Gastroesophageal sphincter (tissue), 4 donors: ENCODE measurements at regions not wholly inside any gene's neighbourhood (a gene's known extent, or its start where the extent isn't known, plus 50 kb on each side); places are given as distances from the start of the nearest gene placed in this dataset.

Experiments used
- ATAC-seq: fragments of 150-250 bp; one replicate; pipeline ENCODE4 v1.9.1; 2016; ENCODE audit warnings: mild to moderate bottlenecking, moderate library complexity
- H3K27ac ChIP-seq, 4 donors: fragments of 200-600 bp; sonication (generic) in 3 of 4; 1 replicate in 3 of 4; 2 replicates in 1 of 4; pipeline ENCODE4 v1.5.1; 2016 to 2019
- H3K27me3 ChIP-seq: fragments of 200-600 bp; sonication (generic); one replicate; pipeline ENCODE4 v1.5.1; 2019
- H3K36me3 ChIP-seq, 2 donors: fragments of 200-600 bp; sonication (generic); one replicate each; pipeline ENCODE4 v1.5.1; 2019; ENCODE audit warnings: control low read depth in 1 of 2
- H3K4me1 ChIP-seq, 3 donors: fragments of 200-600 bp; sonication (generic); 1 replicate in 2 of 3; 2 replicates in 1 of 3; pipeline ENCODE4 v1.5.1; 2016 to 2019; ENCODE audit warnings: control low read depth in 2 of 3
- H3K4me3 ChIP-seq, 2 donors: fragments of 200-600 bp; sonication (generic); one replicate each; pipeline ENCODE4 v1.5.1; 2019; ENCODE audit warnings: mild to moderate bottlenecking in 1 of 2, moderate library complexity in 1 of 2
- H3K9me3 ChIP-seq, 3 donors: fragments of 200-600 bp; sonication (generic); one replicate each; pipeline ENCODE4 v1.5.1; 2017 to 2019; ENCODE audit warnings: control low read depth in 2 of 3
- EP300 ChIP-seq: sonication (generic); formaldehyde crosslinking; IDR thresholded peaks from one replicate; pipeline ENCODE4 v1.6.1; 2017; ENCODE audit warnings: antibody characterized with exemption, mild to moderate bottlenecking
- POLR2A ChIP-seq, 2 donors: fragments of 450-650 bp; IDR thresholded peaks; one replicate each; pipeline ENCODE4 v1.6.1; 2017; ENCODE audit warnings: antibody characterized with exemption in 2 of 2, mild to moderate bottlenecking in 2 of 2, moderate library complexity in 1 of 2
- POLR2AphosphoS5 ChIP-seq: sonication (generic); formaldehyde crosslinking; IDR thresholded peaks from one replicate; pipeline ENCODE4 v1.6.1; 2017; ENCODE audit warnings: antibody characterized with exemption
- WGBS, 2 donors: methylation state at CpG; one replicate each; pipeline ENCODE4 v1.1.5; 2018; ENCODE audit warnings: low coverage in 1 of 2; 5-methylcytosine and 5-hydroxymethylcytosine counted together
- TF ChIP-seq, protein P1 (sequence below), 4 experiments: fragments of 200-600 bp in 2 of 4; fragments of 450-650 bp in 2 of 4; sonication (generic) in 1 of 4; IDR thresholded peaks; one replicate each; pipeline ENCODE4 v1.5.1; 2017 to 2019; ENCODE audit warnings: antibody characterized with exemption in 4 of 4, mild to moderate bottlenecking in 2 of 4, moderate library complexity in 2 of 4

DNA sequence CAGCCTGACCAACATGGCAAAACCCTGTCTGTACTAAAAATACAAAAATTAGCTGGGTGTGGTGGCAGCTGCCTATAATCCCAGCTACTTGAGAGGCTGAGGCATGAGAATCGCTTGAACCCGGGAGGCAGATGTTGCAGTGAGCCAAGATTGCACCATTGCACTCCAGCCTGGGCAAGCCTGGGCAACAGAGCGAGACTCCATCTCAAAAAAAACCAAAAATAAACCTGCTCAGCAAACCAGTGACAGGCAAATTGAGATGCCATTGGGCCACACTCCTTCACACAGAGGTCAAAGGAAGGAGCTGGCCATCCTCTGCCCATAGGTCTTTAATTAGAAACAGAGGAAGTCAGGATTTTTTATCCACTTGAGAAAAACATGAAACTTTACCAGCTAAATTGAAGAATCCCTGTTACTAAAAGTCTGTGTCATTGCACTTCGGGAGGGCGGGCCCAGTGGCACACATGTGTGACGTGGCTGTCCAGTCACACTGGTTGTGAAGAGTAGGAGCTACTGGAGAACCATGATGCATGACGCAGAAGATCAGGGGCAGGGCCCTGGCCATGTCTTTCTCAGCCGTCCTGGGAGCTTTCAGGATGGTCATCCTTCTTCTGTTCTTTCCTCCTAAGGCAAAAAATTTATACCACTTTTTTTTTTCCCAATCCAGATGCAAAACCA is 118.3 kb upstream of the ZNF438 start:
- no peak overlapping the region for H3K4me3 ChIP-seq
- 75 to 76% methylated on average over 5 to 8 of the region's 8 CpGs for WGBS, 2 donors
- peaks cover 0 to 18% (median 0%) of the 10 kb centered on the region in 3 donors for H3K4me1 ChIP-seq
- no peak for ATAC-seq
- no peak overlapping the region for H3K27ac ChIP-seq
- H3K9me3 ChIP-seq: no peaks in the 10 kb centered on the region
- TF ChIP-seq, protein P1, sequence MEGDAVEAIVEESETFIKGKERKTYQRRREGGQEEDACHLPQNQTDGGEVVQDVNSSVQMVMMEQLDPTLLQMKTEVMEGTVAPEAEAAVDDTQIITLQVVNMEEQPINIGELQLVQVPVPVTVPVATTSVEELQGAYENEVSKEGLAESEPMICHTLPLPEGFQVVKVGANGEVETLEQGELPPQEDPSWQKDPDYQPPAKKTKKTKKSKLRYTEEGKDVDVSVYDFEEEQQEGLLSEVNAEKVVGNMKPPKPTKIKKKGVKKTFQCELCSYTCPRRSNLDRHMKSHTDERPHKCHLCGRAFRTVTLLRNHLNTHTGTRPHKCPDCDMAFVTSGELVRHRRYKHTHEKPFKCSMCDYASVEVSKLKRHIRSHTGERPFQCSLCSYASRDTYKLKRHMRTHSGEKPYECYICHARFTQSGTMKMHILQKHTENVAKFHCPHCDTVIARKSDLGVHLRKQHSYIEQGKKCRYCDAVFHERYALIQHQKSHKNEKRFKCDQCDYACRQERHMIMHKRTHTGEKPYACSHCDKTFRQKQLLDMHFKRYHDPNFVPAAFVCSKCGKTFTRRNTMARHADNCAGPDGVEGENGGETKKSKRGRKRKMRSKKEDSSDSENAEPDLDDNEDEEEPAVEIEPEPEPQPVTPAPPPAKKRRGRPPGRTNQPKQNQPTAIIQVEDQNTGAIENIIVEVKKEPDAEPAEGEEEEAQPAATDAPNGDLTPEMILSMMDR (IDR thresholded peaks at IDR 0.05): no peak
- no peak for TF ChIP-seq POLR2A (IDR thresholded peaks at IDR 0.05)
- TF ChIP-seq EP300: no peak
- no peak for TF ChIP-seq POLR2AphosphoS5
- no peaks in the 10 kb centered on the region for H3K27me3 ChIP-seq
- no peaks in the 10 kb centered on the region for H3K36me3 ChIP-seq

DNA sequence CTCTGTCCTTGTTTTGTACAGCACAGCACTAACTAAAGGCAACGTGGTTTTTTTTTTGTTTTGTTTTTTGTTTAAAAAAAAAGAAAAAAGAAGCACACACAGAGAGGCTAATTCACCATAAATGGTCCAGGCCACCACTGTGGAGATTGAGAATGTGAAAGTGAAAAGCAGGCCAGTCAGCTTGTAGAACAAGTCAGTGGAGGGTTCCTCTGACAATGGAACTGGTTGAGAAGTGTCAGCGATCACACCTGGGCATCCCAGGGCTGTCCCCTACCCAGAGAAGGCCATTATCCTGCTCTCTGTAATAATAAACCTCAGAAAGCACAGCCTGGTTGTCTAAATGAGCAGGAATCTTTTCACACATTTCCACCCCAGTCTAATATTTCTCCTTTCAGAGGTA is 119.6 kb upstream of the ZNF438 start:
- Histone ChIP-seq H3K4me1 (peaks cover 0 to 12% (median 0%) of the 10 kb centered on the region in 3 donors), H3K36me3 (no peaks in the 10 kb centered on the region), H3K4me3 (no peak overlapping the region), H3K9me3 (no peaks in the 10 kb centered on the region), H3K27me3 (no peaks in the 10 kb centered on the region), H3K27ac (no peak overlapping the region)
- no peak for ATAC-seq
- no peak for TF ChIP-seq POLR2AphosphoS5
- TF ChIP-seq POLR2A (IDR thresholded peaks at IDR 0.05): no peak
- no peak for TF ChIP-seq EP300
- TF ChIP-seq, protein P1 (IDR thresholded peaks at IDR 0.05): no peak
- WGBS, 2 donors: 63 to 75% methylated on average over 2 of the region's 2 CpGs

DNA sequence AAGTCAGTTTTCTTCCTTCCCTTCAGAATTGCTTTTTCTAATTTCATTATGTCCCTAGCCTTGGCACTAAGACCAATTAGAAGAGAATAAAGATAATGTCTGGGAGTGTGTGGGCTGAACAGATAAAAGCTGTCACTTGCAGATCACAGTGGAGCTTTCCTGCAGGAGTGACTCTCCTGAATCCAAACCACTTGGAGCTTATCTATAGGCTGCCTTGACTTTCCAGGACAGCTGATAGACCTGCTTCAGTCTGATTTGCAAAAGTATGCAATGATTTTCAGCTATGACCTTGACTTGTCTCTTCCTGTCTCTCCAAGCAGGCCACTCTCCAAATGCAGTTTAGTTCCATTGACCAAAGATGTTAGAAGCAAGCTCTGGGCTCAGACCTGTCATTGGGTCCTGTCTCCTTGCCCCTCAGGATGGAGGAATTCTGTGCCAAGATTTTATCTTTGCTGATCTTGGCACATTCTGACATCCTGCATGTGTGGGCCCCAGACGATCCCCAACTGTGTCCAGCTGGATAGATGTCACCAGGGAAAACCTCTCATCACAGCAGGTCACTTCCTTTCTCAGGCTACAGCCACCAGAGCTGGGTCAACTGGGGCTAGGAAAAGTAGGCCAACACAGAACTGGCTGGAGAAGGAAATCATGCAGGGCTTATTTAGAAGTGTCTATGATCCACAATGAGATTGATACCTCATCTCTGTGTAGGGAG is 120.9 kb upstream of the ZNF438 start:
- H3K36me3 ChIP-seq: no peaks in the 10 kb centered on the region
- no peak overlapping the region for H3K27ac ChIP-seq
- H3K4me1 ChIP-seq: peaks cover 0 to 7% (median 0%) of the 10 kb centered on the region in 3 donors
- TF ChIP-seq POLR2AphosphoS5: no peak
- no peak for TF ChIP-seq POLR2A (IDR thresholded peaks at IDR 0.05)
- TF ChIP-seq, protein P1 (IDR thresholded peaks at IDR 0.05): no peak
- no peak for TF ChIP-seq EP300
- no CpG with 5 or more reads among the region's 1 CpG for WGBS, 2 donors
- ATAC-seq: no peak
- no peaks in the 10 kb centered on the region for H3K27me3 ChIP-seq
- no peaks in the 10 kb centered on the region for H3K9me3 ChIP-seq
- no peak overlapping the region for H3K4me3 ChIP-seq

DNA sequence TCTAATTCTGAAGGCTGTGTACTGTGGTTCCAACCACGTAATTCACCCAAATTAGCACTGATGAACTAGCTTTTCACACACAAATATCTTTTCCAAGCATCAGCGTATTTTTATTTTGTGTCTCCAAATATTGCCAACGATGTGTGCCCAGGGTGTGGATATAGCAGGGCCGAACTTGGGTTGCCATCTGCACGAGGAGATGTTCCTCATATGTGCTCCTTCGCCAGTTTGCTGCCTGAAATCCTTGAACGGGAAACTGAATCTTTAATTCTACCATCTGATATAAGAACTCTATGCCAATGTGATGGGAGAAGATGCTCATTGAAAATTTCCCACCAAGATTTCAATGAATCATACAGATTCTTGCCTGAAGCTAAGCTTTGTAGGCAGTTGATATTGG is 121.5 kb upstream of the ZNF438 start:
- TF ChIP-seq POLR2AphosphoS5: no peak
- ATAC-seq: no peak
- H3K27ac ChIP-seq: no peak overlapping the region
- H3K4me3 ChIP-seq: no peak overlapping the region
- peaks cover 0 to 13% (median 0%) of the 10 kb centered on the region in 3 donors for H3K4me1 ChIP-seq
- H3K36me3 ChIP-seq: no peaks in the 10 kb centered on the region
- WGBS, 2 donors: 89 to 94% methylated on average over 6 to 7 of the region's 7 CpGs
- no peaks in the 10 kb centered on the region for H3K27me3 ChIP-seq
- no peaks in the 10 kb centered on the region for H3K9me3 ChIP-seq

DNA sequence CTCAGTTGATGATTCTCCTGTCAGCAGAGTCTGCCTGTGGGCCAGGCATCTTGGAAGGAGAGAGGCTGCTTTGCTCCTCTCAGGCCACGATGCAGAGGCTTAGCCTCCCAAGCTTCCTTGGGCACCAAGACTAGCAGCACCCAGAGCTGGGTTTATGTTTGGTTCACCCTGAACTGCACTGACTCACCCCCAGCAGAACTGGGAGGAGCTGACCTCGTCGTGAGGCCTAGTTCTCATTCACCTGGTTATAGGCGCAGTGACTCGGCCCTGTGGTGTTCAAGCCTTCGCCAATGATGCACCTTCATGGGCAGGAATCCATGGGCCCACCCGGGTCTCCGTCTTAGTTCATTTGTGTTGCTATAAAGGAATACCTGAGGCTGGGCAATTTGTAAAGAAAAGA is 122.0 kb upstream of the ZNF438 start:
- H3K4me3 ChIP-seq: no peak overlapping the region
- ATAC-seq: no peak
- H3K27ac ChIP-seq: no peak overlapping the region
- TF ChIP-seq, protein P1 (IDR thresholded peaks at IDR 0.05): no peak
- no peak for TF ChIP-seq POLR2A (IDR thresholded peaks at IDR 0.05)
- TF ChIP-seq EP300: no peak
- no peak for TF ChIP-seq POLR2AphosphoS5
- H3K4me1 ChIP-seq: peaks cover 0 to 18% (median 0%) of the 10 kb centered on the region in 3 donors
- H3K36me3 ChIP-seq: no peaks in the 10 kb centered on the region
- H3K9me3 ChIP-seq: no peaks in the 10 kb centered on the region
- WGBS, 2 donors: 96 to 100% methylated on average over 2 to 4 of the region's 8 CpGs
- no peaks in the 10 kb centered on the region for H3K27me3 ChIP-seq
